ENCODE measurements at regions not wholly inside any gene's neighbourhood (a gene's known extent, or its start where the extent isn't known, plus 50 kb on each side); places are given as distances from the start of the nearest gene placed in this dataset.

DNA sequence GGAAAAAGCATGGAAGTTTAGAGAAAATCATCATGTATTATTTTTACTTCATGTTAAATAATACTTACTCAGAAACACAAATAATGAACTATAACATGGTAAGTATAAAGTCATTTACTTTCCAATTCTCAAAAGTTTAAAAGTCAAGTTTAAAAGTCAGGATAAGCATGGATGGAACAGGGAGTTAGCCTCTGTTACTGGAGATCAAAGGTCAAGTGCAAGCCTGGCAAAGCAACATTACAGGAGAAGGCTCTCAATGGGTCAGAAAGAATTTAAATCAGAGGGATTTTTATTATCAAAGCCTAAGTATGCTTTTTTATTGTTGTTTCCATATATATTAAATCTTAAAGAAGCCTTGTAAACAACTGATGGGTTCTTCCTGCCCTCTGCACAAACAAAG lies 505.4 kb downstream of the KCNA4 start:
- Histone ChIP-seq H3K4me3 (replicated peaks; ENCODE audit: insufficient read depth, low read length) (no peak overlapping the region), H3K27ac (replicated peaks) (no peak overlapping the region), H3K27me3 (ENCODE audit: insufficient read depth, poor library complexity, severe bottlenecking) (no peaks in the 10 kb centered on the region)
- no peak for DNase-seq (ENCODE audit: low read depth in 1 of 2, low spot score in 1 of 2)
- TF ChIP-seq GABPA (IDR thresholded peaks at IDR 0.05; ENCODE audit: low read depth), result no peak
- TF ChIP-seq SPI1 (IDR thresholded peaks at IDR 0.05; ENCODE audit: borderline replicate concordance, low read depth), result no peak
- no peak for TF ChIP-seq POLR2AphosphoS5 (IDR thresholded peaks at IDR 0.05; ENCODE audit: low read depth)

DNA sequence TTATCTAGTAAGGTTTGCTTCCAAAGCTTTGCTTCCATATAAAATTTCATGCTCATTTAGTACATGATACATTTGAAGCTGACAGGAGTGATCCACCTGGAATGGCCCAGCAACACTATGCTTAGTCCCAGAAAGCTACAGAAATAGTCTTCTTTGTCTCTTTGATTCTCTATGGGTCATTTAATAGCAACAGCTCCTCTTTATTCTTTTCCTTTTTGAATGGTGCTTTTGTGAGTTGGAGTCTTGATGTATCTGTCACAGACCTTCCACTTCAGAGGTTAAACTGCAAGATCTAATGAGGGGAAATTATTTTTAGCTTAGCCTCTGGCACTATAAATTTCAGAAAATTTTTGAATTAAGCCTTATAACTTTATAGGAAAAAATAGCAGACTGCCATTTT lies 509.5 kb downstream of the KCNA4 start:
- Histone ChIP-seq H3K27me3 (ENCODE audit: insufficient read depth, poor library complexity, severe bottlenecking) (no peaks in the 10 kb centered on the region), H3K27ac (replicated peaks) (no peak overlapping the region), H3K4me3 (replicated peaks; ENCODE audit: insufficient read depth, low read length) (no peak overlapping the region)
- DNase-seq (ENCODE audit: low read depth in 1 of 2, low spot score in 1 of 2), result no peak
- TF ChIP-seq SPI1 (IDR thresholded peaks at IDR 0.05; ENCODE audit: borderline replicate concordance, low read depth) (no peak), POLR2AphosphoS5 (IDR thresholded peaks at IDR 0.05; ENCODE audit: low read depth) (no peak), GABPA (IDR thresholded peaks at IDR 0.05; ENCODE audit: low read depth) (no peak)
- TF ChIP-seq, protein P1, sequence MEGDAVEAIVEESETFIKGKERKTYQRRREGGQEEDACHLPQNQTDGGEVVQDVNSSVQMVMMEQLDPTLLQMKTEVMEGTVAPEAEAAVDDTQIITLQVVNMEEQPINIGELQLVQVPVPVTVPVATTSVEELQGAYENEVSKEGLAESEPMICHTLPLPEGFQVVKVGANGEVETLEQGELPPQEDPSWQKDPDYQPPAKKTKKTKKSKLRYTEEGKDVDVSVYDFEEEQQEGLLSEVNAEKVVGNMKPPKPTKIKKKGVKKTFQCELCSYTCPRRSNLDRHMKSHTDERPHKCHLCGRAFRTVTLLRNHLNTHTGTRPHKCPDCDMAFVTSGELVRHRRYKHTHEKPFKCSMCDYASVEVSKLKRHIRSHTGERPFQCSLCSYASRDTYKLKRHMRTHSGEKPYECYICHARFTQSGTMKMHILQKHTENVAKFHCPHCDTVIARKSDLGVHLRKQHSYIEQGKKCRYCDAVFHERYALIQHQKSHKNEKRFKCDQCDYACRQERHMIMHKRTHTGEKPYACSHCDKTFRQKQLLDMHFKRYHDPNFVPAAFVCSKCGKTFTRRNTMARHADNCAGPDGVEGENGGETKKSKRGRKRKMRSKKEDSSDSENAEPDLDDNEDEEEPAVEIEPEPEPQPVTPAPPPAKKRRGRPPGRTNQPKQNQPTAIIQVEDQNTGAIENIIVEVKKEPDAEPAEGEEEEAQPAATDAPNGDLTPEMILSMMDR (IDR thresholded peaks at IDR 0.05; ENCODE audit: insufficient read depth, low read length), result no peak
- TF ChIP-seq, protein P2, sequence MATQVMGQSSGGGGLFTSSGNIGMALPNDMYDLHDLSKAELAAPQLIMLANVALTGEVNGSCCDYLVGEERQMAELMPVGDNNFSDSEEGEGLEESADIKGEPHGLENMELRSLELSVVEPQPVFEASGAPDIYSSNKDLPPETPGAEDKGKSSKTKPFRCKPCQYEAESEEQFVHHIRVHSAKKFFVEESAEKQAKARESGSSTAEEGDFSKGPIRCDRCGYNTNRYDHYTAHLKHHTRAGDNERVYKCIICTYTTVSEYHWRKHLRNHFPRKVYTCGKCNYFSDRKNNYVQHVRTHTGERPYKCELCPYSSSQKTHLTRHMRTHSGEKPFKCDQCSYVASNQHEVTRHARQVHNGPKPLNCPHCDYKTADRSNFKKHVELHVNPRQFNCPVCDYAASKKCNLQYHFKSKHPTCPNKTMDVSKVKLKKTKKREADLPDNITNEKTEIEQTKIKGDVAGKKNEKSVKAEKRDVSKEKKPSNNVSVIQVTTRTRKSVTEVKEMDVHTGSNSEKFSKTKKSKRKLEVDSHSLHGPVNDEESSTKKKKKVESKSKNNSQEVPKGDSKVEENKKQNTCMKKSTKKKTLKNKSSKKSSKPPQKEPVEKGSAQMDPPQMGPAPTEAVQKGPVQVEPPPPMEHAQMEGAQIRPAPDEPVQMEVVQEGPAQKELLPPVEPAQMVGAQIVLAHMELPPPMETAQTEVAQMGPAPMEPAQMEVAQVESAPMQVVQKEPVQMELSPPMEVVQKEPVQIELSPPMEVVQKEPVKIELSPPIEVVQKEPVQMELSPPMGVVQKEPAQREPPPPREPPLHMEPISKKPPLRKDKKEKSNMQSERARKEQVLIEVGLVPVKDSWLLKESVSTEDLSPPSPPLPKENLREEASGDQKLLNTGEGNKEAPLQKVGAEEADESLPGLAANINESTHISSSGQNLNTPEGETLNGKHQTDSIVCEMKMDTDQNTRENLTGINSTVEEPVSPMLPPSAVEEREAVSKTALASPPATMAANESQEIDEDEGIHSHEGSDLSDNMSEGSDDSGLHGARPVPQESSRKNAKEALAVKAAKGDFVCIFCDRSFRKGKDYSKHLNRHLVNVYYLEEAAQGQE (IDR thresholded peaks at IDR 0.05; ENCODE audit: insufficient replicate concordance, low read depth), result no peak

DNA sequence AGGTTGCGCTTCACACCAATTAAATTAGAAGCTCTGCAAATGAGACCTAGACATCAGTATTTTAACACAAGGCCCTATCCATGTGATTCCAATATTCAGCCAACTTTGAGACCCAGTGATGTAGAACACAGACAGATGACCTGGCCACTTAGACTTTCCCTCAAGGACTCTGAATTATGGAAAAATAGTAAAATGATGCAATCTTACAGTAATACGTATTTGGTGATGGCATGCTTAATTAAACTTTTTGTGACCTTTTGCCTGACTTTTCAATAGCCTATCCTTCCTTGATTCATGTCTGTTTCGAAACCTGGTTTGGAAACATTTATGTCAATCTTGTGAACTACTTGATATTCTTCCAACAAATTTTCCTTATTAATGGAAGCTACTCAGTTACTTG lies 521.2 kb downstream of the KCNA4 start:
- Histone ChIP-seq H3K4me3 (replicated peaks; ENCODE audit: insufficient read depth, low read length) (no peak overlapping the region), H3K27ac (replicated peaks) (no peak overlapping the region), H3K27me3 (ENCODE audit: insufficient read depth, poor library complexity, severe bottlenecking) (no peaks in the 10 kb centered on the region)
- TF ChIP-seq SPI1 (IDR thresholded peaks at IDR 0.05; ENCODE audit: borderline replicate concordance, low read depth), result no peak
- TF ChIP-seq, protein P1 (IDR thresholded peaks at IDR 0.05; ENCODE audit: insufficient read depth, low read length), result no peak
- TF ChIP-seq POLR2AphosphoS5 (IDR thresholded peaks at IDR 0.05; ENCODE audit: low read depth), result no peak
- TF ChIP-seq, protein P2 (IDR thresholded peaks at IDR 0.05; ENCODE audit: insufficient replicate concordance, low read depth), result no peak
- TF ChIP-seq GABPA (IDR thresholded peaks at IDR 0.05; ENCODE audit: low read depth), result no peak
- DNase-seq (ENCODE audit: low read depth in 1 of 2, low spot score in 1 of 2), result no peak

DNA sequence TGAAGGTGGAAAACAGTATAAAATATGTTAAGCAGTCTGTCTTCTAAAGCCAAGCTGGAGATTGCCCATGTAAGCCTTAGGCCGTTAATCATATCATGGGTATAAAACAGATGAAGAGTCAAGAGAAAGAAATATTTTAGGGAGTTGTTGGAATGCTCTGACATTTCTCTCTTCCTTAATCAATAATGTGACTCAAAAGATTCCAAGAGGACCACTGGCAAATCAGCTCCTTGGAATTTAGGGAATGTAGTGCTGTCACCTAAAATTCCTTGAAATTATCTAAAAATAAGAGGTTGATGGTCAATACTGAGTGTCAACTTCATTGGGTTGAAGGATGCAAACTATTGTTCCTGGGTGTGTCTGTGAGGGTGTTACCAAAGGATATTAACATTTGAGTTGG lies 525.9 kb downstream of the KCNA4 start:
- Histone ChIP-seq H3K27me3 (ENCODE audit: insufficient read depth, poor library complexity, severe bottlenecking) (no peaks in the 10 kb centered on the region), H3K27ac (replicated peaks) (no peak overlapping the region), H3K4me3 (replicated peaks; ENCODE audit: insufficient read depth, low read length) (no peak overlapping the region)
- TF ChIP-seq, protein P1 (IDR thresholded peaks at IDR 0.05; ENCODE audit: insufficient read depth, low read length), result no peak
- TF ChIP-seq, protein P2 (IDR thresholded peaks at IDR 0.05; ENCODE audit: insufficient replicate concordance, low read depth), result no peak
- TF ChIP-seq GABPA (IDR thresholded peaks at IDR 0.05; ENCODE audit: low read depth) (no peak), SPI1 (IDR thresholded peaks at IDR 0.05; ENCODE audit: borderline replicate concordance, low read depth) (no peak), POLR2AphosphoS5 (IDR thresholded peaks at IDR 0.05; ENCODE audit: low read depth) (no peak)
- no peak for DNase-seq (ENCODE audit: low read depth in 1 of 2, low spot score in 1 of 2)

Measured in HL-60 (cell line).